Ovary (tissue), 3 donors: ENCODE measurements at regions not wholly inside any gene's neighbourhood (a gene's known extent, or its start where the extent isn't known, plus 50 kb on each side); places are given as distances from the start of the nearest gene placed in this dataset.

Source experiments
- EP300 ChIP-seq: sonication (generic); formaldehyde crosslinking; IDR thresholded peaks from one replicate; pipeline ENCODE4 v1.6.1; 2017; ENCODE audit warnings: antibody characterized with exemption
- TF ChIP-seq, protein P1 (sequence below), 3 donors: fragments of 450-650 bp in 2 of 3; fragments of 200-600 bp in 1 of 3; IDR thresholded peaks; one replicate each; pipeline versions ENCODE4 v1.5.1 to v1.8.0; 2016 to 2022; ENCODE audit warnings: antibody characterized with exemption in 3 of 3, mild to moderate bottlenecking in 1 of 3
- donor health status: DM: no; HTN: no; CAD: no.

- TF ChIP-seq EP300 = no peak
- TF ChIP-seq, protein P1, sequence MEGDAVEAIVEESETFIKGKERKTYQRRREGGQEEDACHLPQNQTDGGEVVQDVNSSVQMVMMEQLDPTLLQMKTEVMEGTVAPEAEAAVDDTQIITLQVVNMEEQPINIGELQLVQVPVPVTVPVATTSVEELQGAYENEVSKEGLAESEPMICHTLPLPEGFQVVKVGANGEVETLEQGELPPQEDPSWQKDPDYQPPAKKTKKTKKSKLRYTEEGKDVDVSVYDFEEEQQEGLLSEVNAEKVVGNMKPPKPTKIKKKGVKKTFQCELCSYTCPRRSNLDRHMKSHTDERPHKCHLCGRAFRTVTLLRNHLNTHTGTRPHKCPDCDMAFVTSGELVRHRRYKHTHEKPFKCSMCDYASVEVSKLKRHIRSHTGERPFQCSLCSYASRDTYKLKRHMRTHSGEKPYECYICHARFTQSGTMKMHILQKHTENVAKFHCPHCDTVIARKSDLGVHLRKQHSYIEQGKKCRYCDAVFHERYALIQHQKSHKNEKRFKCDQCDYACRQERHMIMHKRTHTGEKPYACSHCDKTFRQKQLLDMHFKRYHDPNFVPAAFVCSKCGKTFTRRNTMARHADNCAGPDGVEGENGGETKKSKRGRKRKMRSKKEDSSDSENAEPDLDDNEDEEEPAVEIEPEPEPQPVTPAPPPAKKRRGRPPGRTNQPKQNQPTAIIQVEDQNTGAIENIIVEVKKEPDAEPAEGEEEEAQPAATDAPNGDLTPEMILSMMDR (IDR thresholded peaks at IDR 0.05) = no peak
These were observed 239.3 kb upstream of the EEF2KMT start for GRCh38 chr16:5336941-5337340.
